Ovary (tissue), 3 donors: ENCODE measurements at regions not wholly inside any gene's neighbourhood (a gene's known extent, or its start where the extent isn't known, plus 50 kb on each side); places are given as distances from the start of the nearest gene placed in this dataset.
A peak's percentile ranks its signal among the peaks of the same experiment; 100 is the strongest.

Source experiments
- CTCF ChIP-seq, 3 donors: fragments of 450-650 bp in 2 of 3; fragments of 200-600 bp in 1 of 3; IDR thresholded peaks; one replicate each; pipeline versions ENCODE4 v1.5.1 to v1.8.0; 2016 to 2022; ENCODE audit warnings: antibody characterized with exemption in 3 of 3, mild to moderate bottlenecking in 1 of 3
- POLR2A ChIP-seq: fragments of 450-650 bp; IDR thresholded peaks from one replicate; pipeline ENCODE4 v1.6.1; 2017; ENCODE audit warnings: antibody characterized with exemption, mild to moderate bottlenecking, moderate library complexity
- donor health status: DM: no; HTN: no; CAD: no.

GRCh38 chr1:10941891-10942541 lies 70.4 kb upstream of the TARDBP start:
- peak; percentile 41 to 57 (median 46) for TF ChIP-seq CTCF (IDR thresholded peaks at IDR 0.05)
- TF ChIP-seq POLR2A = no peak
